ENCODE measurements at regions not wholly inside any gene's neighbourhood (a gene's known extent, or its start where the extent isn't known, plus 50 kb on each side); places are given as distances from the start of the nearest gene placed in this dataset.

DNA sequence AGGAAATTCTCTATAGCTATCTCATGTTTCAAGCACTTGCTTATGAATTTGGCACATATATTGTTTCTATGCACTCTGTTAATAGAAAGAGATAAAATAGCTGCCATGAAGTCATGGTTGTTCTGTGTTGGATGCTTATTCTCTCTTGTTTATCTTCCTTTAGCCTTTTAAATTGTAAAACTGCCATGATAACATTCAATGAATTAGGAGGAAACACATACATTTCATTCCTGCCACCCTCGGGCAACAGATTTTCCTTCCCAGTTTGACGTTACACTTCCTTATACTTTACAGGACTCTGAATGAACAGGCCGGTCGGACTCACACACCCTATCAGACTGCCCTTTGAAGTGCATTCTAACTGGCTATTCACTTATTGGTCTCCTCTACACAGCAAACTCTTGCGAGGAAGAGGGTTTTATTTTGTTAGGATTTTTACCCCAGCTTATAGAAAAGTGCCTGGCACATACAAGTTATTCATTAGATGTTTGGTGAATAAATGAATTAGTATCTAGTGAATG lies 65.7 kb upstream of the FERD3L start:
- TF ChIP-seq, protein P1, sequence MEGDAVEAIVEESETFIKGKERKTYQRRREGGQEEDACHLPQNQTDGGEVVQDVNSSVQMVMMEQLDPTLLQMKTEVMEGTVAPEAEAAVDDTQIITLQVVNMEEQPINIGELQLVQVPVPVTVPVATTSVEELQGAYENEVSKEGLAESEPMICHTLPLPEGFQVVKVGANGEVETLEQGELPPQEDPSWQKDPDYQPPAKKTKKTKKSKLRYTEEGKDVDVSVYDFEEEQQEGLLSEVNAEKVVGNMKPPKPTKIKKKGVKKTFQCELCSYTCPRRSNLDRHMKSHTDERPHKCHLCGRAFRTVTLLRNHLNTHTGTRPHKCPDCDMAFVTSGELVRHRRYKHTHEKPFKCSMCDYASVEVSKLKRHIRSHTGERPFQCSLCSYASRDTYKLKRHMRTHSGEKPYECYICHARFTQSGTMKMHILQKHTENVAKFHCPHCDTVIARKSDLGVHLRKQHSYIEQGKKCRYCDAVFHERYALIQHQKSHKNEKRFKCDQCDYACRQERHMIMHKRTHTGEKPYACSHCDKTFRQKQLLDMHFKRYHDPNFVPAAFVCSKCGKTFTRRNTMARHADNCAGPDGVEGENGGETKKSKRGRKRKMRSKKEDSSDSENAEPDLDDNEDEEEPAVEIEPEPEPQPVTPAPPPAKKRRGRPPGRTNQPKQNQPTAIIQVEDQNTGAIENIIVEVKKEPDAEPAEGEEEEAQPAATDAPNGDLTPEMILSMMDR (IDR thresholded peaks at IDR 0.05; ENCODE audit: borderline replicate concordance, extremely low read depth, low read length, poor library complexity, severe bottlenecking): no peak
- no peak for TF ChIP-seq EZH2 (IDR thresholded peaks at IDR 0.05; ENCODE audit: borderline replicate concordance, low read depth, low read length, severe bottlenecking)
